AG08396 (cell line): ENCODE measurements at regions not wholly inside any gene's neighbourhood (a gene's known extent, or its start where the extent isn't known, plus 50 kb on each side); places are given as distances from the start of the nearest gene placed in this dataset.

Experiments used
- DNase-seq: peaks from one replicate; pipeline ENCODE4 v3.0.0; 2012; ENCODE audit warnings: low spot score, mixed read lengths

DNA sequence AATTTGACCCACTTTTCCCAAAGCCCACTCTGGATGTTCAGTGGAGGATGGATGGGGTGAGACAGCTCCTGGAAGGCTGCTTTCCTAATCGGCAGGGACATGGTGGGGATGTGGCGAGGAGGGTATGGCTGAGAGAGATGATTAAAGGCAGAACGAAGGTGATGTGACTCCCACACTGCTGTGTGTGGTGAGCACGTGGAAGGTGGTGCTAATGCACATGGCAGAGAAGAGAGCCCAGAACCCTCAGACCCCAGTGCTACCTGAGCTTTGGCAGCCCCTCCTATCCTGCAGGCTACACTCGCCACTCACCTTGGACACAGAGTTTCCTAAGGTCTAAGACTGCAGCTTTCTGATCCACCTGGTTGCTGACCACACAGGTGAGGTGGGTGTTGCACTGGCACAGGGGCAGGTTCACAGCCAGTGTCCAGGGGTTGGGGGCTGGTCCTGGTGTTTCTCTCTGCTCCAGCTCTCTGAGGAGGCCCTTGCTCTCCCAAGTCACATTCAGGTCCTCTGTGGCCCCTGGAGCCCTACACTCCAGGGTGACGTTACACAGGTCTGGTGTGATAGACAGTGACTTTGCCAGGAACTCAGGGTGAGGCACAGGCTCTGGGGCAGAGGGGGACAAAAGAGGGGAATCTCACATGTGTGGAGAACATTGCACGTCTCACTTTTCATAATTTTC is 151.4 kb upstream of the ETV3 start:
- DNase-seq = no peak

DNA sequence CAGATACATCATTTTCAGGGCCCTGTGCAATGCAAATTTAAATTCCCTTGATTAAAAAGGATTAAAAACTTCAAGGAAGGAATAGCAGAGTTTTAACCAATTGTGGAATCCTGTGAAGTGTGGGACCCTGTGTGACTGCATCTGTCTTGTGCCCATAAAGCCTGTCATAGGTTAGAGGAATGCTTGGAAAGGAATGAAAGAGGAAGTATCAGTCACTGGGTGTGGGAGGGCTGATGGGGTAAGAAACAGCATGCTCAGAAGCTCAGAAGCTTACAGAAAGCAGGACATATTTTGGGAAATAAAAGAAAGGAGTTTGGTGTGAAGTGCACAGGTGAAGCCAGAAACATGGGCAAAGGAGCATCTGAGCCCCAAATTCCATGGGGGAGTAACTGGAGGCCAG is 150.8 kb upstream of the ETV3 start:
- no peak for DNase-seq

DNA sequence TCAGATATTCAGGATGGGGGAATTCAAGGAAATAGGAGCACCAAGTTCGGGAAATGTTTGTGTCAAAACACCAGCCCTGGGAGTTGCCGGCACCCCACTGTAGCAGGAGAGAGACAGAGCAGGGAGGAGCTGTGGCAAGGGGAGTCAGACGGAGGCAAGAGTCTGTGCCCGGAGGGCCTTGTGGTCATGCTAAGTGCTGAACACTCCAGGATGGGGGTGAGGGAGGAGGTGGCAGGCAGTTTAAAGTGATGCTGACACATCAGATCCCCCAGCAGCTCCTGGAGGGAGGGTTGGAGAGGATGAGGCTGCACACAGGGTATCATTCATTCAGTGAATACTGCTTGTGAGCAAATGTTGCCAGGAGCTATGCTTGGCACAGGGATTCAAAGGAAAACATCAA is 150.3 kb upstream of the ETV3 start:
- DNase-seq = no peak

DNA sequence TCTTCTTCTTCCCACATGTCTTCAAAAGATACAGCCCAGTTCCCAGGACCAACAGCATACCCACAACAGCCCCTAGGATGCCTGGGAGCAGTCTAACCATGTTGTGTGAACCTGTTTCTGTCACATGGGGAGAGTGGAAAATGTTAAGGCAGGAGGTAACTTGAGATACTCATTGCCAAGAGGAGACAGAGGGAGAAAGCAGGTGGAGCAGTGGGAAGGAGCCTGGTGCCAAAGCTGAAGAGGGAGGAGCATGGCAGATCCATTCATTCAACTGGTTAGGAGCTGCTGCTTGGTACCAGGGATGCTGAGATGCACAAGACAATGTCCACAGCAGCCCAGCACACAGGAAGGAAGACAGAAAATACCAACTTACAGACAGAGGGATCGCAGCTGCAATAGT is 149.8 kb upstream of the ETV3 start:
- no peak for DNase-seq

DNA sequence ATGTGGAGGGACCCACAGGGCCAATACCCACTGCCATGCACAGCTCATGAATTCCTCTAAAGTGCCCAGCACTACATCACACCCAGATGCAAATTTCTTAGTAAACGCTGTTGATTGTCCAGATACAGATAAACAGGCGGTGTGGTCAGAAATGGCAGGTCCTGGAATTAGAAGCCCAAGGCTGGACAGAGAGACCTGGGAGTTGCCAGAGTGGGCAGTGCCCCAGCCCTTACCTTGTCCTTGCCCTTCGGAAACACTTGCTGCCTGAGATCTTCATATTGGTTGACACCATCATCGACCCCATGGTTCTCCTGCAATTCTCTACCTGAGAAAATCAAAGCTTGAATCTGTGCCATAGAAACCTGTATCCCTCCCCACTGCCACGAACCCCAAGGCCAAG is 149.3 kb upstream of the ETV3 start:
- no peak for DNase-seq

DNA sequence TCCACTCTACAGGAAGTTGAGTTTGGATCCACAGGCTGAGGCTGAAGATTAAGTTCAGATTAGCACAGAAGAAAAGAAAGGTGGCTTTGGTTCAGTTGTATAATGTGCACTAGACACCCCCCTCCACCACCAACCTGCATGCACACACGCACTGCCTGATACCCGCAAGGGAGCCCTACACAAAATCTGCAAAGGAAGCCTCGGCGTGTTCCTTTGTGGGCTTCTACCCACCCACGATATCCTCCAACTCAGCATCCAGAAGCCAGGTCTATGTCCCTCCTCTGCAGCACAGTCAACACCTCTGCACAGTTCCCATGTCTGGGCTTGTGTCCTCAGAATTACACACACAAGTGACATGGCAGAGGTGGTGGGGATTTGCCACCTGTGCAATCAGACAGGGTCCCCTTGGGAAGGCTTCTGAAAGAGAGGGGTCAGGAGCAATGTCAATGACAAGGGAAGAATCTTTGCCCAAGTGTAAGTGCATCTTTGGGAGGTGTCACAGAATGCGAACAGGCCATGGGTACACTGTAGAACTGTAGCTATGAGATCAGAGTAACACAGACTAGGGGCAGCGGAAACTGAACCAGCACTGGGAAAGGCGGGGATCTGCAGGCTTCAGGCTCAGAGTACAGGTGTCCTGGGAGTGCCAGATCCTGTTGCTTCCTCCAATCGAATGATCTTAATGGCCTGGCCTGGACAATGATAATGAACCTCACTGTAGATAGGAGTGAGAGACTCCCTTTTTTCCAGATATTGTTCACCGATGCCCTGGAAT is 148.6 kb upstream of the ETV3 start:
- no peak for DNase-seq

DNA sequence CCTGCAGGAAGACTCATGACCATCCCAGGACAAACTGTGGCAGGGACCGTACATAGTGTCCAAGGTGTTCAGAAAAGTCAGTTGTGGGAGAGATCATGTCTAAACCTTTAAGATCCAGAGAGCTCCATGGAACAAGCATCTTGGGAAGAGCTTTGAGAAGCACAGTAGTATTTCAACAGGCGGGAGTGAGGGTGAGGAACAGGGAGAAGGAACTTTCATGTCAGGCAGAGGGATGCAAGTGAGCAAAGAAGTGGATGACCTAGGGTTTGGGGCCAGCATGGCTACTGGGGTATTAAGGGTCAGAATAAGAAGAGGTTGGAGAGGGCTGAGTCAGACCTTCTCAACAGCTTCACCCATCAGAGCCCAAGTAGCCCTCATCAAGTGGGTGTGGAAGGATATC is 147.9 kb upstream of the ETV3 start:
- no peak for DNase-seq

DNA sequence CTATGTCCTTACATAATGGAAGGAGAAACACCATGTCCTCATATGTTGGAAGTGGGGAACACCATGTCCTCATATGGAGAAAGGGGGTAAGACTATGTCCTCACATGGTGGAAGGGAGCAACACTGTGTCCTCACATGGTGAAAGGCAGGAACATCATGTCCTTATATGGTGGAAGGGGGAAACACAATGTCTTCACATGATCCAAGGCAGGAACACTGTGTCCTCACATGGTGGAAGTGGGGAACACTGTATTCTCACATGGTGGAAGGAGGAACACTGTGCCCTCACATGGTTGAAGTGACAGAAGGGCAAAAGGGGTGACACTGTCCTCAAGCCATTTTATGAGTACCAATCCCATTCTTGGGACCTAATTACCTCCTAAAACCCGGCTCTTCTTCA is 146.3 kb upstream of the ETV3 start:
- DNase-seq = no peak

DNA sequence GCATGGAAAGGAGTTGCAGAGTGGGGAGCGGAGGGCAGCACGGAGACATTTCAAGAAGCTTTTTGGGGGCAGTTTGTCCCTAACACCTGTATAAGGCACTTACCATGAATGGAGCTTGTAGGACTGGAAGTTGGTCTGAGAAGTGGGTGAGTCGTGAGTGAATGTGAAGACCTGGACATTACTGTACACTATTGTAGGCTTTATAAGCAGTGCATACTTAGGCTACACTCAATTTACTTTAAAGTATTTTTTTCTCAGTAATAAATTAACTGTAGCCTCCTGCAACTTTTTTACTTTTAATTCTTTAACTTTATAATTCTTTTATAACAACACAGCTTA is 141.6 kb upstream of the ETV3 start:
- no peak for DNase-seq

DNA sequence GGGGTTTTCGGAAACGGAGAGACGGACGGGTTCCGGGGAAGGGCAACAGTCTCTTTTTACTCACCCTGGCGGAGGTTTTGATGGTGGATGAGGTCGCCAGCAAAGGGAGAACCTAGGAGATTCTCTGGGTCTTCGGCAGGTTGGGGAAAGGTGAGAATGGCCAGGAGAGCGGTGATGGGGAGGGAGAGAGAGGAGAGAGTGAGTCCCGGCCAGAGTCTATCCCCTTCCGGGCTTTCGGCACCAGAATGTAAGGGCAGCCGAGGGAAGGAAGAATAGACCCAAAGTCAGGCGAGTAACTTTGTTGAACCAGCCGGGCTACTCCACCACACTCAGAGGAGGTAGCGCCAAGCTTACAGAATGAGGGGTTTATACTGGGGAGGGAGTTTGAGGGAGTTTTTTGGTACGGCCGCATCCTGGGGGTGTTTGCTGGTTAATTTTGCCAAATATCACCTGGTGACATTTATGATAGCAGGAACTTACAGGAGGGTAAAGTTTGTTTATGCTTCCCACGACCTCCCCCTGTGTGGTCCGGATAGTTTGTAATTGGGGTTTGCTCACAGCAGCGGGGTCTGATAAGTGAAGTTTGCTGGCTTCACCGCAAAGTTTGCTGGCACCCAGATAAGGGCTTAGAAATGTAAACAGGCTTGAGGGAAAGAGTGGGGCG is 141.1 kb upstream of the ETV3 start:
- DNase-seq = no peak

DNA sequence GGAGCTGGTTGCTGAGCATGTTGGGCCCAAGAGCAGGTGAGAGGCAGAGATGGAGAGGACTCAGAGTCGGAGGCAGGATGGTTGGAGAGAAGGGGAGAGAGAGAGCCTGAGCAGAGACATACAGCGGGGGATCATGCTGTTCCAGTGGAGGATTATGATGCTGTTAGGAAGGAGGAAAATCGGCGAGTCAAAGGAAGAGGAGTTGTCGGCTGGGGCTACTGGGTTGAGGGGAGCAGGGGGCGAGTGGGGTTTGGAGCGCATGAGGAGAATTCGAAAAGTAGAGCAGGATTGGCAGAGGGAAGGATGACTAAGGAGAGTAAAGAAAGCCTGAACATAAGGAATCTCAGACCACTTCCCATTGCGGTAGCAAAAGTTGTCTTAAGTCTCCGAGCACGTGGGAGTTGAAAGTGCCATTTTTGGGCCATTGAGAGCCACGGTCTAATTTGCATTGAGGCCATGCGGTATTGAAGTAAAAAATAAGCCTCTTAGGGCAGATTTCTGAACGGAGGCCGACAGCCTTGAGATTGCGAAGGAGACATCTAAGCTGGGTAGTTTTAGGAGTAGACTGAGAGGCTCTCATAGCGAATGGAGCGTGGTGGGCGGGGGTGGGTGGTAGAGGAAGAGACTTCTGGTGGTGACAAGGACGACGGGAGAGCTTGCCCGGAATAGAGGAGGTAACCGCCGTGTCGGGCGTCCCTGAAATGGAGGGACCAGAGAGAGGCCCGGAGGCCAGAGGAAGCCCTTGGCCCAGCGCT is 140.4 kb upstream of the ETV3 start:
- no peak for DNase-seq

DNA sequence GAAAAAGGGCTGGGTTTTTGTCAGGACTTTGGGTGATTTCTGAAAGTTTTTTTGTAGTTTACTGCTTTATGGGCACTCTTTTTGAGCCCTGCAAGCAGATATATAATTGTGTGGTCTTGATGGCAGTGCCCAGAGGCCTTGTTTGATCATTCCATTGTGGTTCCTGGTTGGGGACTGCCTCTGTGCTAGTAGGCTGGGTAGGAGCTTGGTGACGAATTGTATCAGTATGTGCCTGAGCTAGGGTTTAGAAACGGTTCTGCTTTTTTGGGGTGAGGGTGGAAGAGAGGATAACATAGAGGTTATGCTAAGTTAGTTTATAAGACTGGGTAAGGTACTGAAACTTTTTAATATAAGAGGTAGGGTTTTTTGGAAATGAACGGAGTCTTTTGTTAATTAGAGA is 139.7 kb upstream of the ETV3 start:
- no peak for DNase-seq

DNA sequence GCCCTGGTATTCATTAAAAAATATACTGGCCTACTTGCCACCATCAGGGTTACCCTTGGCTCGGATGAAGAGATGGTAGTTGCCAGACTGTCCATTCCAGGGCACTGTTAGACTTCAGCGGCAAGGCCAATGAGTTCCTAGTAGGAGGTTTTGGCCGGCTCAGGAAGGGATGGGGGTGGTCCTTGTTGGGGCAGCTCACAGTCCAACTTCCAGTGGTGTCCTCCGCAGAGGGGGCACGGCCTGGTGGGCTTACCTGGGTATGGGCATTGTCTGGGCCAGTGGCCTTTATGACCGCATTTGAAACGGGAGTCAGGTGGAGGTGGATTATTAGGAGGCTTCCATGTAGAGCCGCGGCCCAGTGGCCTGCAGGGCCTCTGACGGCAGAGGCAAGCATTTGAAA is 139.1 kb upstream of the ETV3 start:
- no peak for DNase-seq

DNA sequence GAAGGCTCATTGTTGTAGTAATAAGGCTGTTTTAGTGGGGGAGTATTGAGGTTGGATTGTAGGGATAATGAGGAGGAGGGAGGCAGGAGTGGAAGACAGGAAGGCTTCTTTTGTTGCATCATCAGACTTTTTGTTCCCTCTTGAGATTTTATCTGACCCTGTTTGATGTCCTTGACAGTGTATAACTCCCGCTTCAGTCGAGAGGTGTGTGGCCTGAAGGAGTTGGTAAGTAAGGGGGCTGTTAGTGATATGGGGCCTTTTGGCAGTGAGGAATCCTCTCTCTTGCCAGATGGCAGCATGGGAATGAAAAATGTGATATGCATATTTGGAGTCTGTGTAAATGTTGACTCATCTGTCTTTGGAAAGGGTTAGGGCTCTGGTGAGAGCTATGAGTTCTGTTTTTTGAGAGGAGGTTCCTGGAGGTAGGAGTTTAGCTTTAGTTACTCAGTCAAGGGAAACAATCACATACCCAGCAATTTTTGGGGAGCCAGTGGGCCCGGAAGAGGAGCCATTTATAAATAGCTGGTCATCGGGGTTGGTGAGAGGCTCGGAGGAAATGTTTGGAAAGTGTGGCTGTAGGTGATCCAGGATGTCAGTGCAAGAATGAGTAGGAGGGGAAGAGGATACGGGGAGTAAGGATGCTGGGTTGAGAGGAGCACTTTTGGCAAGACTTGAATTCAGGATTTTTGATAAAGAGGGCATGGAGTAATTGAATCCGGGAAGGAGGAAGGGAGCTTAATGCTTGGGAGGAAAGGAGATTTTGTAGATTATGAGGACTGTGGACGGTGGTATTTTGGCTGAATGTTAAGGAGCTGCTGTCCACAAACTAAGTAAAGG is 136.7 kb upstream of the ETV3 start:
- peak; percentile 46 for DNase-seq

DNA sequence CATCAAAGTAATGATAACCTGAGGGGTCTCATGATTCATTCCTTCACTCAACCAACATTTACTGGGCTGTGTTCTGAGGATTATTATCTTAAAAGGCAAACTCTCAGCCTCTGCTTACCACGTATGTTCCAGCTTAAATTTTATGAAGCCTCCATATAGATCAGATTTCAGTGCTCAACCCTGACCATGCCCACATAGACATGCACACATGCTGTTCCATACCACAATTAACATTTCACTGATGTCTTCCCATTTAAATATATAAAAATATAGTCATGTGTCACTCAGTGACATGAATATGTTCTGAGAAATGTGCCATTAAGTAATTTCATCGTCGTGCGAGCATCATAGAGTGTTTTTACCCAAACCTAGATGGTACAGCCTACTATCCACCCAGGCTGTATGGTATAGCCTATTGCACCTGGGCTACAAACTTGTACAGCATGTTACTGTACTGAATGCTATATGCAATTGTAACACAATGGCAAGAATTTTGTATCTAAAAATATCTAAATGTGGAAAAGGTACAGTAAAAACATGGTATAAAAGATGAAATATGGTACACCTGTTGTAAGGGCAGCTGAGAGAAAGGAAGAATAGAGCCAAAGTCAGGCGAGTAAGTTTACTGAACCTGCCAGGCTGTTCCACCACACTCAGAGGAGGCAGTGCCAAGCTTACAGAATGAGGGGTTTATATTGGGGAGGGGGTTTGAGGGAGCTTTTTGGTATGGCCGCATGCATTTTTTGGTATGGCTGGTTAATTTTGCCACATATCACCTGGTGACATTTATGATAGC is 134.7 kb upstream of the ETV3 start:
- DNase-seq = no peak

DNA sequence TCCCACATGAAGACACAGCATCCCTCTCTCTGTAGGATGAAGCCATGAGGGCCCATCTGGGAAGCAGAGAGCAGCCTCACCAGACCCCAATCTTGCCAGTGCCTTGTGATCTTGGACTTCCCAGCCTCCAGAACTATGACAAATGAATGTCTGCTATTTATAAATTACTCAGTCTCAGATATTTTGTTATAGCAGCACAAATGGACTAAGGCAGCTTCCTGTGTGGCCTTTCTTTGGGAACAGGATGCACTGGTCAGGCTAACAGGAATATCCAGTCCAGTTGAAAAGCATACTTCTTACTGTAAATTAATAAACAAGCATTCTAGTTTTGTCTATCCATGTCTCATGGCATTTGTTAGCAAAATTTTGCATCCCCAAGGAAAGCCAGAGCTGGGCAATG is 134.1 kb upstream of the ETV3 start:
- no peak for DNase-seq

DNA sequence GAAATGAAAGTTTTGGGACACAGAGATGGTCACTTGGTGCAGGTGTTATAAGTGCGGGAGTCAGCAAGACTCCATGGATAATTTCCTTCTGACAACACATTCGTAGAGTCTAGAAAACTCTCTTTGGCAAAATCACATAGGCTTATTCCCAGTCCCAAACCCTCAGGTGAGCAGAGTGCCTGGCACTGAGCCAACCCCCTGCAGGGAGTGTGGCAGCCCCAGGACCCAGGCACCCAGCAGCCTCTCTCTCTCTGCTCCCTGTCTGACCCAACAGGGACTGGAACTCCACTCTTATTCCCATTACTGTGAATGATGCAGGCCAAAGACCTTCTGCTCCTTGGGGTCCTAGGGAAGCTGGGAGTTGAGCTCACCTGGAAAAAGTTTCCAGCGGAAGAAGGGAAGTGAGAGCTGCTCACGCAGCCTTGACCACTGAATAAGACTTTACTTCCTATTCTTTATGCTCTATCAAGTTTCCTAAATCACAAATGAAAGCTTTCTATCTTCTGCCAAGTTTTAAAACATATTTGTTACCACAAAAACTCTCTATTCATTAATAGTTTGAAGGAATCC is 132.6 kb upstream of the ETV3 start:
- DNase-seq = no peak

DNA sequence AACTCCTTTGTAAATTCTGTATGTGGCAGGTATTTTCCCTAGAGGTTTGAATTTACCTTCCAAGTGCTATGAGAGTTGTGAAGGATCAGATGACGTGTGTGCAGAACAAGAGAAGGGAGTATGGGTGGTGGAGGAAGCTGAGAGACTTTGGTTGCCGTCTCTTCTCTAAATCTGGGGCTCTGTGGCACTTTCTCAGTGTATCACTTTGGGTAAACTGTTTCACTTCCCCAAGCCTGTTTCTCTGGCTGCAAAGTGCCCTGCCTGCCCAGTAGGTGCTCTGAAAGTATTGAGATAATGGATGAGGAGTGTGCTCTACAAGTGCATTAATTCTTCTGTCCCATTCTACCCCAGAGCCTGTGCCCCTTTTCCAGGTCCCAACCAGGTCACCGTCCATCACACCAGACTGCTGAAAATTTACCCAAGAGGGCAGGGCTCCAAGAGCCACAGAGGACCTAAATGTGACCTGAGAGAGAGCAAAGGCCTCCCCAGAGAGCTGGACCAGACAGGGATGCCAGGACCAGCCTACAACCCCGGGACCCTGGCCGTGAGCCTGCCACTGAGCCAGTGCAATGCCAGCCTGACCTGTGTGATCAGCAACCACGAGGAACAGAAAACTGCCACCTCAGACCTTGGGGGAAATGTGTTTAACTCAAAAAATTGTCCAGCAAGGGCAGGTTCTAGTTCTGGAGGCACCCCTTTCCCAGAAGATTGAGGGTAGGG is 131.6 kb upstream of the ETV3 start:
- DNase-seq = no peak

DNA sequence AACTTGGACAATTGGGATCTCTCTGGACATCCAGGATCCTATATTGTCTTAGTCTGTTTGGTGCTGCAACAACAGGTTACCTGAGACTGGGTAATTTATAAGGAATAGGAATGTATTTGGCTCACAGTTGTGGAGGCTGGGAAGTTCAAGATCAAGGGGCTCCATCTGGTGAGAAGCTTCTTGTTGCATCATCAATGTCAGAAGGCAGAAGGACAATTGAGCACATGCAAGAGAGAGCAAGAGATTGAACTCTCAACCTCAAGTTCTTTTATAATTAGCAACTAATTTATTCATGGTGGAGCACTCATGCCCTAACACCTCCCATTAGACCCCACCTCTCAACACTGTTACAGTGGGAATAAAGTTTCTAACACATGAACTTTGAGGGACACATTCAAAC is 124.7 kb upstream of the ETV3 start:
- DNase-seq = no peak

DNA sequence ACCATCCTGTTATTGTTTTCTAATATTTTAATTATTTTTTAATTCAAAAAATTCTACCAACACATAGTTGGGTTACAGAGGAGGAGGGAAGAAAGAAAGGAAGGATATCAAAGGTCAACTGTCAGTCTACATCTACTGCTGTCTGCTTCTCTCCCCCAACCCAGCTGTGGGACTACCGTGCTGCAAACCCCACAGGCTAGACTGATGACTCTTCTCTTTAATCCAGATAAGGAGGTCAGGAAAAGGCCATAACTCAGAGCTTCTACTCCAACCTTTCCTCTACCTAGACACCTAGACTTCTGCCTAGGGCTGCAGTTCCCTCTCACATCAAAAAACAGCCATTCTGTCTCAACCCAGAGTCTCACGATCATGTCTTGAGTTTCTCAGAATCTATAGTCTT is 124.2 kb upstream of the ETV3 start:
- no peak for DNase-seq
